MCF 10A (cell line): ENCODE measurements at regions not wholly inside any gene's neighbourhood (a gene's known extent, or its start where the extent isn't known, plus 50 kb on each side); places are given as distances from the start of the nearest gene placed in this dataset.
"Not testable (repeated sequence)": the region's sequence is repeated elsewhere in the genome, so short reads cannot be mapped to it uniquely, and the experiment has no call there.

ENCODE experiments used
- BruUV-seq: library from RNA; stranded (reverse); fragments of 400-500 nt; replicated peaks from 2 replicates; lab custom pipeline; 2021; lab: Mats Ljungman, UMichigan
- CTCF ChIA-PET: fragments of 300-600 bp; sonication (Branson Sonifier 250); formaldehyde crosslinking; extraction: SDS; loops from one replicate; lab custom pipeline; 2021; ENCODE audit warnings: antibody characterized with exemption, inconsistent platforms; lab: Yijun Ruan, JAX
- POLR2A ChIA-PET: fragments of 300-600, 350-650 bp; sonication (Branson Sonifier 250); formaldehyde crosslinking; extraction: SDS; loops from one replicate; lab custom pipeline; 2020; ENCODE audit warnings: antibody characterized with exemption, inconsistent platforms; lab: Yijun Ruan, JAX
- DNase-seq: peaks from one replicate; pipeline ENCODE4 v3.0.0-alpha.2; 2018; ENCODE audit not compliant: unreplicated experiment
- H3K27ac Mint-ChIP-seq: one replicate; pipeline ENCODE4 v1.8.0; 2022; ENCODE audit warnings: mild to moderate bottlenecking, low read depth, mixed read lengths; ENCODE audit not compliant: unreplicated experiment
- H3K27me3 Mint-ChIP-seq: one replicate; pipeline ENCODE4 v1.8.0; 2022; ENCODE audit warnings: mixed read lengths; ENCODE audit not compliant: insufficient read depth, unreplicated experiment
- H3K36me3 Mint-ChIP-seq: one replicate; pipeline ENCODE4 v1.8.0; 2022; ENCODE audit warnings: mild to moderate bottlenecking, moderate library complexity, mixed read lengths; ENCODE audit not compliant: insufficient read depth, unreplicated experiment
- H3K4me1 Mint-ChIP-seq: one replicate; pipeline ENCODE4 v1.8.0; 2022; ENCODE audit warnings: mixed read lengths; ENCODE audit not compliant: insufficient read depth, unreplicated experiment
- H3K4me3 Mint-ChIP-seq: one replicate; pipeline ENCODE4 v1.8.0; 2022; ENCODE audit warnings: mild to moderate bottlenecking, moderate library complexity, mixed read lengths; ENCODE audit not compliant: unreplicated experiment
- H3K9me3 Mint-ChIP-seq: one replicate; pipeline ENCODE4 v1.8.0; 2022; ENCODE audit warnings: mixed read lengths; ENCODE audit not compliant: unreplicated experiment
- CTCF ChIP-seq: fragments of 200-600 bp; IDR thresholded peaks from one replicate; pipeline ENCODE4 v1.8.0; 2022; ENCODE audit warnings: antibody characterized with exemption, mild to moderate bottlenecking; ENCODE audit not compliant: unreplicated experiment
- intact Hi-C: fragments of 100-400 bp; cut with micrococcal nuclease; formaldehyde crosslinking; loops from 2 replicates; pipeline ENCODE4 v1.14.1; 2022

GRCh38 chr3:153400641-153401040, 238.6 kb downstream of the RAP2B start:
- intact Hi-C loops = no loop called here
- no peak for TF ChIP-seq CTCF
- Mint-ChIP-seq H3K36me3 (no peaks in the 10 kb centered on the region), H3K27me3 (no peaks in the 10 kb centered on the region), H3K9me3 (no peaks in the 10 kb centered on the region), H3K4me1 (peaks cover 30% of the 10 kb centered on the region), H3K4me3 (no peak overlapping the region), H3K27ac (peak overlapping the region; percentile 36)
- ChIA-PET CTCF (interaction anchor here (0.8 to 1.6 kb wide), 4 partner anchors 15 to 369 kb away, joined by 3 to 4 read pairs (median 3); no protein-coding TSS in a partner anchor), POLR2A (interaction anchor here (0.9 to 1.4 kb wide), 3 partner anchors 107 to 240 kb away, joined by 3 to 4 read pairs (median 4); no protein-coding TSS in a partner anchor)
- no TSS peak for BruUV-seq
- DNase-seq = peak; percentile 26

DNA sequence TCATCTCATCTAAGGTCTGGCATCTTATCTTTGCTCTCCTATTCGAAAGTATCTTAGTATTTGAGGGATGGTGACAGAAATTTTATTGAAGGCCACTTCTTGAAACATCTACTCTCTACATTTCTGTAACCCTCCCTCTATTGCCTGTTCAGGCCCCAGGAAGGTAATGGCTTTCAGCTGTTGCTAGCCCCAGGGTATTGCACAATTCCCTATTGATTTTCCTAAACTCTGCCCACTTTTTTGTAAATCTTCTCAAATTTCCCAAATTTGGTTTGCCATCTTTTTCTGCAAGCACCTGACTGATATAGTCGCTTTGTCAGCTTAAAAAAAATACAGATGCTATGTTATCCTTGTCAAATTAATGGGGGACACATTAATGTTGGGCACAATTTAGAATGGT, 242.1 kb downstream of the RAP2B start:
- H3K27ac Mint-ChIP-seq = no peak overlapping the region
- intact Hi-C loops = no loop called here
- no peaks in the 10 kb centered on the region for H3K9me3 Mint-ChIP-seq
- H3K36me3 Mint-ChIP-seq = no peaks in the 10 kb centered on the region
- POLR2A ChIA-PET = interaction anchor here (0.6 to 1.3 kb wide), 4 partner anchors 16 to 1755 kb away, joined by 3 read pairs; no protein-coding TSS in a partner anchor
- DNase-seq = no peak
- TF ChIP-seq CTCF = no peak
- no peaks in the 10 kb centered on the region for H3K27me3 Mint-ChIP-seq
- H3K4me3 Mint-ChIP-seq = no peak overlapping the region
- CTCF ChIA-PET = interaction anchor here (0.6 to 0.9 kb wide), 2 partner anchors 220 to 380 kb away, joined by 3 read pairs; no protein-coding TSS in a partner anchor
- no TSS peak for BruUV-seq
- peaks cover 22% of the 10 kb centered on the region for H3K4me1 Mint-ChIP-seq

- H3K9me3 Mint-ChIP-seq, intact Hi-C loops, H3K4me3 Mint-ChIP-seq, H3K27me3 Mint-ChIP-seq, BruUV-seq, CTCF ChIA-PET, H3K36me3 Mint-ChIP-seq, DNase-seq, H3K27ac Mint-ChIP-seq: not testable (repeated sequence)
- POLR2A ChIA-PET = interaction anchor here (1.1 kb wide), 1 partner anchor 23 kb away, joined by 3 read pairs; no protein-coding TSS in a partner anchor
- peaks cover 11% of the 10 kb centered on the region for H3K4me1 Mint-ChIP-seq
Measured at GRCh38 chr3:153405320-153405719, 243.3 kb downstream of the RAP2B start.

DNA sequence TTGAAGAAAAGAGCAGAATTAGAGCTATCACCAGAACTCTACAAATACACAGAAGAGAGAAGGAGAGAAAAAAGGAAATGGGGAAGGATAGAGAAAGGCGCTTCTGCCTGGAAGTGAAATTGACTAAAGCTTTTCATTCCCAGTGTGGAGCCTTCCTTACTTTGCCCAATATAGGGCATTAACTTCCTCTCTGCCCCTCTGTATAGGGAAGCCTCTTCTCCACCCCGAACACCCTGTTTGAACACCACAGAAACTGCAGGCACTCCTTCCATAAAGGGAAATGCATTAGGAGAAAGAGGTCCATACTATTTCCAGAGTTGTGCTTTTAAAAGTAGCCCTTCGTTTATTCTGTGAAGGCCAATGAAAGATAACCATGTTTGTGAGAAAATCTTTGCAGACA, 248.5 kb downstream of the RAP2B start:
- CTCF ChIA-PET = interaction anchor here (0.7 kb wide), 1 partner anchor 135 kb away, joined by 3 read pairs; no protein-coding TSS in a partner anchor
- Mint-ChIP-seq H3K27me3 (no peaks in the 10 kb centered on the region), H3K36me3 (no peaks in the 10 kb centered on the region), H3K9me3 (no peaks in the 10 kb centered on the region), H3K4me3 (no peak overlapping the region), H3K27ac (no peak overlapping the region), H3K4me1 (no peaks in the 10 kb centered on the region)
- no peak for TF ChIP-seq CTCF
- POLR2A ChIA-PET = no interaction called here
- BruUV-seq = no TSS peak
- intact Hi-C loops = no loop called here
- no peak for DNase-seq
